HK-2 (cell line): ENCODE measurements at regions not wholly inside any gene's neighbourhood (a gene's known extent, or its start where the extent isn't known, plus 50 kb on each side); places are given as distances from the start of the nearest gene placed in this dataset.
"Not testable (repeated sequence)": the region's sequence is repeated elsewhere in the genome, so short reads cannot be mapped to it uniquely, and the experiment has no call there.

Source experiments
- DNase-seq: peaks from one replicate; pipeline ENCODE4 v3.0.0-alpha.2; 2018; ENCODE audit not compliant: unreplicated experiment

GRCh38 chr5:162786234-162786633 is 651.2 kb upstream of the CCNG1 start:
- no peak for DNase-seq

DNA sequence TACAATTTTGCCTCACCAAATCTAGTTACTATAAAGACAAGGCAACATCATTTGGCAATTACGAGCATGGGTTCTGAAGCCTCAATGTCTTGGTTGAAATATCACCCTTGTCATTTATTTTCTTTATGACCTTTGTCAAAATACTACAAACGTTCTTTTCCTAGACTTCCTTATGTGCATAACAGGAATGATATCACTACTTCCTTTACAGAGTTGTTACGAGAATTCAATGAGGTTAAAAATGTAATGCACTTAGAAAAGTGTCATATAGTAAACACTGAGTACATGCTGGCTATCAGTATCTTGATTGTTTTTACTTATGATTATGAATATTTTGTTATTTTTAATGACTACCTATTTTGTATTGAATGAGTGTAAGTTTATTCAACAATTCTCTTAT is 640.9 kb upstream of the CCNG1 start:
- DNase-seq, result no peak

DNA sequence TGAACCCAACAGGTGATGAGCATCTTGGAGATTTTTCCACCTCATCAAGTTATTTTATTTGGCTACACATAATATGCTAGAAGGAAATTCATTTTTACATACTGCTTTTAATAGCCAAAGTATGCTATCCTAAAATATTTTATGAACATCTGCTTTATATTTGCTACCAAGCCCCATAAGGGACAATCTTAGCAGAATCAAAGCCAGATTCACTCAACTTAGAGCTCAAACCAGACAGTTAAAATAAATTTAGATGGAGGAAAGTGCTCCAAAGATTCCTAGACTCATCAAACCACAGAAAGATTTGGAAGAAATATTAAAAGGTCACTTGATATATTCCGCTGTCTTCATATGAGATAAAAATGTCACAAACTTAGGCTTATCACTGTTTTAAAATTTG is 637.1 kb upstream of the CCNG1 start:
- DNase-seq, result no peak

DNA sequence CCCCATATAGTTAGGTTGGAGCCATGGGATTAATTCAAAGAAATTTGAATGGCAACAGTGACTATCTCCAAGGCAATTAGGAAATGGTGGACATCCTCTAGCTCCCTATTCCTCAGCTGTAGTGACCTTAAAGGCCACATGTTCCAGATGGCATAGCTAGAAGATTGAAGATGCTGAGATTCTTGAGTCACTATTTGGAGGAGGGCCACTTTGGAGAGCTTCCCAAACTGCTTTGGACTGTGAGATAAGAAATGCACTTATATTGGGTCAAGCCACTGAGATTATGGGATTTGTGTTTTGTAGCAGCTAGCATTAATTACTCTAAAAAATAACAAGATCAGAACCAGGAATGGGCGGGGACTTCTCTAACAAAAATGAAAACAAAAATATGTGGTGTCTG is 636.2 kb upstream of the CCNG1 start:
- DNase-seq, result no peak

GRCh38 chr5:162806195-162806594 is 631.2 kb upstream of the CCNG1 start:
- no peak for DNase-seq

DNA sequence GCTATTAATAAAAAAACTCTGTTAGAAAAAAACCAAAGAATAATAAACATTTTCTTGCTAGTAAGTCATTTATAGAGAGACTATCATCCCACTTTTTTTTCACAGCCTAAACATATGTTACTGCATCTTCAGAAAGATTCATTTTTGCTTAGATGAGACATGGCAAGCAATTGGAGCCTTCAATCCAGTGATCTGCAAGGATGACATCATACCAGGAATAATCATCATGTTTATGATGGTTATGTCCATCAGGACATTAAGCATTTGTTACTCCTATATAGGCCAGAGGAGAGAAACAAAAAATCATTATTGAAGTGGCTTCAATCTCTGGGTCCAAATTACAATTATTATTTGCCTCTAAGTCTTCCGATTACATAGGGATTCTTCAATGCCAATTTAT is 626.3 kb upstream of the CCNG1 start:
- no peak for DNase-seq

GRCh38 chr5:162816816-162817215 is 620.6 kb upstream of the CCNG1 start:
- DNase-seq, result no peak

- no peak for DNase-seq
These were observed 620.0 kb upstream of the CCNG1 start for GRCh38 chr5:162817364-162817763.

GRCh38 chr5:162821664-162822063 is 615.7 kb upstream of the CCNG1 start:
- DNase-seq, result not testable (repeated sequence)

DNA sequence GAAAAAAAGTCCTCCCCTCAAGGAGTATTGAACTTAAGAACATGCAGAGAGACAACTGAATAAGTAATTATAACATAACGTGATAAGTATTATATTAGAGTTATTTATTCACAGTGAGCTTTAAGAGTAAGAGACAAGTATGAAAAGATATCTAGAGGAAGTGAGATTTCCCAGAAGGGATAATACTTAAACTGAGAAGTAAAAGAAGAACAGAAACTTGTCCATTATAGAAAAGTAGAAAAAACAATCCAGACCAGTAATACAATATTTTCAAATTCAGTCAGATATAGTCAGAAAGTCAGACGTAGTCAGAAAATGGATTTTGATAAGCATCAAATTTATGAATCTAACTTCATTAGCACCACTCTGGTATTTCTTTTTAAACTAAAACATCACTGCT is 613.0 kb upstream of the CCNG1 start:
- DNase-seq, result no peak

DNA sequence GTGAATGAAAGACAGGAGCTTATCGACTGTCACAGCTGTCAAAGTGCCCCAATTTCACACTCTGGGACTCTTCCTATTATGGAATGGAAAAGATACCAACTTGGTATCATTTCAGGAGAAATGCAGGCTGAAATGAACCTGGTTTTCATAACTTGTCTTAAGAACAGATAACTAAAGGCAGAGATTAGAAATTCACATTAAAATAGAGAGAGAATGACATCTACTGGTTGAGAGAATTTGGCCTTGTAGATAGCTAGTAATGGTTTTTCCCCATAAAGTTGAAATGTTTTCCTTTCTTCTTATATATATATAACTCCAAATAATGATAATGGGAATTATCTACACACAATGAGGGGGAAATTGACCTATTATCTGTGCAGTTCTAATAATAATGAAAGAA is 600.2 kb upstream of the CCNG1 start:
- DNase-seq, result no peak

DNA sequence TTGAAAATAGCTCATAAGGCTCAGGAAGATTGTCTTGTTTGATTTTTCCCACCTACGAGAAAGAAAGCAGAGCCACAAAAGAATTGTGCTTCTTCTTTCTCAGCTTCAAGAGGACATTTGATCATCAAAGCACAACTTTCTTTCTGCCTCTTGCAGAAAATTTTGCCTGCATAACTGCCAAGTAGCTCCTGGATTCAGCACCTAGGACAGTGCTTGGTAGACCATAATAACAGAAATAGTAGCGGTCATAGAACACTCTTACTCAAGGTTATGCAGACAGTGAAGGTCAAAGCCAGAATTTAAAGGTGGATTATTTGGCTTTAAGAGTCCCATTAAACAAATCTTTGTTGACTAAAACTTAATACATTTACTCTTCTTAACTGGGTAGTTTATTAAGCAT is 594.7 kb upstream of the CCNG1 start:
- no peak for DNase-seq

GRCh38 chr5:162852134-162852533 is 585.3 kb upstream of the CCNG1 start:
- DNase-seq, result no peak

- no peak for DNase-seq
These were observed 578.6 kb upstream of the CCNG1 start for GRCh38 chr5:162858770-162859169.

GRCh38 chr5:162870966-162871365 is 566.4 kb upstream of the CCNG1 start:
- no peak for DNase-seq

DNA sequence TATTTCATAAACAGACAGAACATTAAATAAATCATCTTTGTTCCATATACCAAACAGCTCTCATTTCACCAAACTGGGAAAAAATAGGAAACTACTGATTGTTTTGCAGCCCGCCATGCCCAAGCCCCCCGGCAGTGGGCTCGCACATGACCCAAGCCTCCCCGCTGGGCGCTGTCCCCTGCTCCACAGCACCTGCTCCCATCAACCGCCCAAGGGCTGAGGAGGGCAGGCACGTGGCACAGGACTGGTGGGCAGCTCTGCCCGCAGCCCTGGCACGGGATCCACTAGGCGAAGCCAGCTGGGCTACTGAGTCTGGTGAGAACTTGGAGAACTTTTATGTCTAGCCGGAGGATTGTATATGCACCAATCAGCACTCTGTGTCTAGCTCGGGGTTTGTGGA is 554.8 kb upstream of the CCNG1 start:
- DNase-seq, result no peak

DNA sequence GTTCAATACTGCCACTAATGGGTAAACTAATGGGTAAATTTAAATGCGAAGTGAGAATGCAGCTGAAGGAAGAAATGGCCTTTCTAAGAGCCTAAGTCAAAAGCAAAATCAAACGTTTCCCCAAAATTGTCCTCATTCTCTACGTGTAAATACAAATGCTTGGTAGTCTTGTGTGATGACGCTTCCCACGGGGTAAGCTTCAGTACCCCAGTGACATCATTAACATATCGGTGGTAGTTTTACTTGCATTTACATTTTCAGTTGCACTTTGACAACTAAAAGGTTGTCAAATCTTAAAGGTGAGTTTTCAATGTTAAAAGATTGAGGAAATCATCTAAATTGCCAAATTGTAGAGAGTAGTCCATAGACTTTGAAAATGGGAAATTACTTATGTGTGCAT is 550.7 kb upstream of the CCNG1 start:
- no peak for DNase-seq

DNA sequence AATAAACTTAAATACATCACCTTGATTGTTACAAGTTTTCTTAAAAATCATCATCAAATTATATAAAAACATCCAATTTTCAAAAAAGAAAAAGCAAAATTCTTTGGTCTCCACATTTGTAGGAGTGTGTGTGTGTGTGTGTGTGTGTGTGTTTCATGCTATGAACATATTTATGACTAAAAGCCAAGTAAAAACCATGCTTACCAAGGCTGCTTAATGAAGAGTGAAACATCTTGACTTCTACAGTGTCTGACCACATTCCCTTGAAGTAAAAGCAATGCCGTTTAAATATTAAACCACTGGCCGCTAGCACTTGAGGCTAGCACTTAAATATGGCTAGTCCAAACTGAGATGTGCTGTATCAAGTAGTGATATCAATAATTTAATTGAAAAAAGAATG is 549.1 kb upstream of the CCNG1 start:
- no peak for DNase-seq

DNA sequence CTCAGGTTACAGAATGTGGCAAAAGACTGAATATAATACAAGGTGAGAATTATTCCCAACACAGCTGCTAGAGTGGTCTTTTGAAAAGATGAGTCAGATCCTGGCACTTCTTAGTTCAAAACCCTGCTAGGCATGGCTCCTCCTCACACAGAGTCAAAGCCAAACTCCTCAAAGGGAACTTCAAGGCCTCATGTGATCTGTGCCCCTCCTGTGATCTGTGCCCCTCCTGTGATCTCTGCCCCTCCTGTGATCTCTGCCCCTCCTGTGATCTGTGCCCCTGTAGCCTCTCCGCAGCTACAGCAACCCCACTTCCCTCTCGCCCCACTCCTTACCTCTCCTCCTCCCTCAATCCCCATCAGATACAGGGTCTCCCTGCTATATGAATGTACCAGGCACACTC is 525.5 kb upstream of the CCNG1 start:
- DNase-seq, result no peak

DNA sequence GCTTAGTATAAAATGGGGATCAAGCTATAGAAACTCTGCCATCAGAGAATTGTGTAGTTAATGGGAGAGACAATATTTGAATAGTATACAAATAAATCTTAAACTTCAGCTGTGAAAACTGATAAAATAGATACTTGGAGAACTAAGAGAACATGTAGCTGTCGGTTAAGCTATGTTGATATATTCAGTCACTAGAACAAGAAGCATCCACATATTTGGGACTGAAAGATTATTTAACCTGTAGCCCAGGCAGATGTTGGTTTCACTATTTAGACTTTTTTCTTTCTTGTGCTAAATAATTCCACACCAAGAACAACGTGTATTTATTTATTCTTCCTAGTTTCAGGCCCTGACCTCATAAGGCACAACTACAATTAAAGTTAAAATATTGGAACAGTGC is 521.0 kb upstream of the CCNG1 start:
- DNase-seq, result no peak

DNA sequence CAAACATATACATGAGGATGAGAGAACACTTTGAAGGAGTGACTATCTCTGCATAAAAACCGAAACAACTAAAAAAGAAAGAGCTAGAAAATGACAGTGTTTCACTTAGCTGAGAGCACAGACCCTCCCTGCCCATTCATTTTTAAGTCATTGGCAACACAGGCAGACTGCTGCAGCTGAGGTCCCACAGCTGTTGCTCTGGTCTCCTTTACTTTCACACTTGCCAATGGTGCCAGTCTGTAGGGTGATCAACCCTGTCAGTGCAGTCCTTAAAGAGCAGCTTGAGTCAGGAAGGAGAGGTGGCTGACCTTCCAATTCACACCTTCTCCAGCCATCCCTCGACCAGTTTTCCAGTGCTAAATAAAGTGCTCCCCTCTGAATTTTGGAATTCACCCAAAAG is 508.3 kb upstream of the CCNG1 start:
- DNase-seq, result no peak

GRCh38 chr5:162931501-162931900 is 505.9 kb upstream of the CCNG1 start:
- no peak for DNase-seq

GRCh38 chr5:162939991-162940390 is 497.4 kb upstream of the CCNG1 start:
- no peak for DNase-seq

- no peak for DNase-seq
These were observed 488.7 kb upstream of the CCNG1 start for GRCh38 chr5:162948677-162949076.

DNA sequence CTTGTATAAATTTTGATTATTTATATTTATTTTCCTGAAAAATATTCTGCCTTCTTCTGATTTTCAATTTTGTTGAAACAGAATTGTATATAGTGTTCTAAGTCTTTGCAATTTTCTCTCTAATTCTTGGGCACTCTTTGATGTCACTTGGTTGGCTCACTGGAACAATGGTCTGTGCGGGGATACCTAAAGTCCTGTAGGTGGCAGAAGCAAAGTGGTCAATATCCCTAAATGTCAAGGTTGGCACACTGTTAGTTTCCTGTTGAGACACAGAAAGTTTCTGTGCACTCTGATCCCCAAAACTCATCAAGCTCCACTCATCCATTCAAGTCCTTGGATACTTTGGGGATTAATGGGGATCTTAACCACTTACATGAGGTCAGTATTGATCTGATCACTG is 480.8 kb upstream of the CCNG1 start:
- no peak for DNase-seq
